ENCODE measurements at regions not wholly inside any gene's neighbourhood (a gene's known extent, or its start where the extent isn't known, plus 50 kb on each side); places are given as distances from the start of the nearest gene placed in this dataset.
A peak's percentile ranks its signal among the peaks of the same experiment; 100 is the strongest.

- TF ChIP-seq CTCF (IDR thresholded peaks at IDR 0.05), result peak; percentile 55
- no peak for TF ChIP-seq REST (IDR thresholded peaks at IDR 0.05; ENCODE audit: insufficient read depth in 1 of 2, low read depth in 2 of 2, low read length in 1 of 2)
Observed at GRCh38 chr21:38170283-38170682, 86.5 kb upstream of the KCNJ15 start.
